PC-3 (cell line): ENCODE measurements at regions not wholly inside any gene's neighbourhood (a gene's known extent, or its start where the extent isn't known, plus 50 kb on each side); places are given as distances from the start of the nearest gene placed in this dataset.

Experiments
- ATAC-seq: fragments of 200-7000 bp; cut with Tn5 transposase; 2 replicates; pipeline ENCODE4 v1.9.1; 2020; ENCODE audit warnings: mild to moderate bottlenecking, moderate library complexity
- BruUV-seq: library from RNA; stranded (reverse); fragments of 400-500 nt; replicated peaks from 2 replicates; lab custom pipeline; 2021; lab: Mats Ljungman, UMichigan
- CTCF ChIA-PET: fragments of 300-600 bp; sonication (Branson Sonifier 250); formaldehyde crosslinking; loops from one replicate; lab custom pipeline; 2022; ENCODE audit warnings: antibody characterized with exemption; lab: Charles Lee
- POLR2A ChIA-PET: fragments of 300-600 bp; sonication (Branson Sonifier 250); formaldehyde crosslinking; loops from one replicate; lab custom pipeline; 2022; ENCODE audit warnings: antibody characterized with exemption; ENCODE audit not compliant: unreplicated experiment; lab: Charles Lee
- DNase-seq: peaks from one replicate; pipeline ENCODE4 v3.0.0-alpha.2; 2015
- H2AFZ ChIP-seq: fragments of 300-600 bp; sonication (generic); 2 replicates; pipeline ENCODE4 v1.6.0; 2016; ENCODE audit warnings: antibody characterized with exemption, low read length
- H3F3A ChIP-seq: fragments of 300-600 bp; sonication (generic); one replicate; pipeline ENCODE4 v1.6.0; 2017; ENCODE audit warnings: antibody characterized with exemption, low read length, control low read depth, mild to moderate bottlenecking; ENCODE audit not compliant: unreplicated experiment
- H3K27ac ChIP-seq: fragments of 300-600 bp; sonication (generic); 2 replicates; pipeline ENCODE4 v1.5.1; 2016; ENCODE audit warnings: mild to moderate bottlenecking, low read length
- H3K27me3 ChIP-seq: fragments of 300-600 bp; sonication (generic); 2 replicates; pipeline ENCODE4 v1.6.1; 2016; ENCODE audit warnings: low read length, mixed read lengths
- H3K36me3 ChIP-seq: fragments of 300-600 bp; sonication (generic); 2 replicates; pipeline ENCODE4 v1.6.1; 2016; ENCODE audit warnings: low read depth, mixed run types, low read length, mixed read lengths
- H3K4me1 ChIP-seq: fragments of 300-600 bp; sonication (generic); 2 replicates; pipeline ENCODE4 v1.5.1; 2016; ENCODE audit warnings: low read length; ENCODE audit not compliant: insufficient read depth
- H3K4me2 ChIP-seq: fragments of 300-600 bp; sonication (generic); 2 replicates; pipeline ENCODE4 v1.6.0; 2016; ENCODE audit warnings: low read length
- H3K4me3 ChIP-seq: fragments of 300-600 bp; sonication (generic); 2 replicates; pipeline ENCODE4 v1.5.1; 2016; ENCODE audit warnings: mild to moderate bottlenecking, low read length, mixed read lengths
- H3K79me2 ChIP-seq: fragments of 300-600 bp; sonication (generic); 2 replicates; pipeline ENCODE4 v1.6.1; 2017; ENCODE audit warnings: low read length, mixed read lengths
- H3K9ac ChIP-seq: fragments of 300-600 bp; sonication (generic); 2 replicates; pipeline ENCODE4 v1.6.0; 2016; ENCODE audit warnings: mild to moderate bottlenecking, low read length
- H3K9me2 ChIP-seq: fragments of 300-600 bp; sonication (generic); replicated peaks from 2 replicates; pipeline ENCODE4 v1.6.1; 2016; ENCODE audit warnings: mixed run types, low read length, mixed read lengths
- H3K9me3 ChIP-seq: fragments of 300-600 bp; sonication (generic); 2 replicates; pipeline ENCODE4 v1.6.1; 2016; ENCODE audit warnings: low read length, mixed read lengths
- H4K20me1 ChIP-seq: fragments of 300-600 bp; sonication (generic); 2 replicates; pipeline ENCODE4 v1.6.1; 2016; ENCODE audit warnings: low read length, mixed read lengths
- EZH2 ChIP-seq: fragments of 300-600 bp; sonication (generic); IDR thresholded peaks from one replicate; pipeline ENCODE4 v1.6.1; 2017; ENCODE audit warnings: antibody characterized with exemption, mild to moderate bottlenecking, low read length; ENCODE audit not compliant: unreplicated experiment
- EZH2phosphoT487 ChIP-seq: fragments of 300-600 bp; sonication (generic); IDR thresholded peaks from 2 replicates; pipeline ENCODE4 v1.6.1; 2018; ENCODE audit warnings: mild to moderate bottlenecking, antibody characterized with exemption, low read length, borderline replicate concordance
- intact Hi-C: fragments of 100-400 bp; cut with micrococcal nuclease; formaldehyde crosslinking; loops from 2 replicates; pipeline ENCODE4 v1.9.0; 2023
- TF ChIP-seq, protein P1 (sequence below): fragments of 300-600 bp; sonication (generic); conservative IDR thresholded peaks from 2 replicates; pipeline ENCODE4 v1.5.1; 2017; ENCODE audit warnings: antibody characterized with exemption, low read depth, mild to moderate bottlenecking, low read length

DNA sequence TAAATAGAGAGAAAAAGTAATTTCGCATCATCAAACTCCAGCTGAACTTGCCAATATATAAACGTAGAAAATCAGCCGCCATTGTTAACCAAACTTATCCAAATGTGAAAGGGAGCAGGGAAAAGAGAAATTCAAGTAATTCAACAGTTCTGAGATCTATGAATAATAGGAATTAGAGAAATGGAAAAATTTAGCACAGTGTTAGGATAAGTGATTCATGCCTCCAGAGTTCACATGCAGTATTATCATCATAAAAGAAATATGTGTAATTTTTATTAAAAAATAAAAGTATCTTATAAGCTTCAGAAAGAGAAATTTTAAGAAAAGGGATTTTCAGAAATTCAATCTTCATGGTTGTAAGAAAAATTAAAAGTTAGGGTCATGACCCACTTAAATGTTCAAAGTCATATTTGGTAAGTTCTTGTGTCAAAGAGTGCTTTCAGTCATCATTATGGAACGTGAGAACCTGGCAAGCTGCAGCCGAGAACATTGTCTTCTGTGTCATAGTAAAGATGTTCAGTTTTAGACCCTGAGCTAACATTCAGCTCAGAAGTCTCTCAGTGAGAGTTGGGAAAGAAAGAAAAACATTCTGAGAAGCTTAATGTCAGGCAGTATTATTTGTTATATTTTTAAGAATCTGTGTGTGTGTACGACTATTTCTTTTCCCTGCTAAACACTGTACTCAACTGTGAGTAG lies 414.3 kb upstream of the RGPD4 start:
- no peak overlapping the region for H3K9ac ChIP-seq
- no peak overlapping the region for H3K4me3 ChIP-seq
- TF ChIP-seq, protein P1, sequence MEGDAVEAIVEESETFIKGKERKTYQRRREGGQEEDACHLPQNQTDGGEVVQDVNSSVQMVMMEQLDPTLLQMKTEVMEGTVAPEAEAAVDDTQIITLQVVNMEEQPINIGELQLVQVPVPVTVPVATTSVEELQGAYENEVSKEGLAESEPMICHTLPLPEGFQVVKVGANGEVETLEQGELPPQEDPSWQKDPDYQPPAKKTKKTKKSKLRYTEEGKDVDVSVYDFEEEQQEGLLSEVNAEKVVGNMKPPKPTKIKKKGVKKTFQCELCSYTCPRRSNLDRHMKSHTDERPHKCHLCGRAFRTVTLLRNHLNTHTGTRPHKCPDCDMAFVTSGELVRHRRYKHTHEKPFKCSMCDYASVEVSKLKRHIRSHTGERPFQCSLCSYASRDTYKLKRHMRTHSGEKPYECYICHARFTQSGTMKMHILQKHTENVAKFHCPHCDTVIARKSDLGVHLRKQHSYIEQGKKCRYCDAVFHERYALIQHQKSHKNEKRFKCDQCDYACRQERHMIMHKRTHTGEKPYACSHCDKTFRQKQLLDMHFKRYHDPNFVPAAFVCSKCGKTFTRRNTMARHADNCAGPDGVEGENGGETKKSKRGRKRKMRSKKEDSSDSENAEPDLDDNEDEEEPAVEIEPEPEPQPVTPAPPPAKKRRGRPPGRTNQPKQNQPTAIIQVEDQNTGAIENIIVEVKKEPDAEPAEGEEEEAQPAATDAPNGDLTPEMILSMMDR, result no peak
- TF ChIP-seq EZH2 (no peak), EZH2phosphoT487 (no peak)
- no peaks in the 10 kb centered on the region for H3F3A ChIP-seq
- intact Hi-C loops, result no loop called here
- H3K9me3 ChIP-seq, result no peaks in the 10 kb centered on the region
- no peak overlapping the region for H2AFZ ChIP-seq
- H3K36me3 ChIP-seq, result no peaks in the 10 kb centered on the region
- H3K4me1 ChIP-seq, result peaks cover 14% of the 10 kb centered on the region
- peak overlapping the region; percentile 31; the same call in 1 of the 2 replicates for H3K4me2 ChIP-seq
- BruUV-seq, result no TSS peak
- H3K27me3 ChIP-seq, result peaks cover 23% of the 10 kb centered on the region
- no peaks in the 10 kb centered on the region for H3K79me2 ChIP-seq
- H3K9me2 ChIP-seq, result no peaks in the 10 kb centered on the region
- peak overlapping the region; percentile 17; the same call in 1 of the 2 replicates for H3K27ac ChIP-seq
- ATAC-seq (no peak), DNase-seq (no peak)
- CTCF ChIA-PET, result no interaction called here
- H4K20me1 ChIP-seq, result no peaks in the 10 kb centered on the region
- POLR2A ChIA-PET, result no interaction called here

- no peaks in the 10 kb centered on the region for H3K9me3 ChIP-seq
- H2AFZ ChIP-seq, result no peak overlapping the region
- DNase-seq (peak; percentile 50), ATAC-seq (no peak)
- no peaks in the 10 kb centered on the region for H4K20me1 ChIP-seq
- no TSS peak for BruUV-seq
- no peaks in the 10 kb centered on the region for H3K36me3 ChIP-seq
- no peak overlapping the region for H3K9ac ChIP-seq
- H3F3A ChIP-seq, result no peaks in the 10 kb centered on the region
- peaks cover 14% of the 10 kb centered on the region for H3K4me1 ChIP-seq
- TF ChIP-seq EZH2 (no peak), EZH2phosphoT487 (no peak)
- TF ChIP-seq, protein P1, result no peak
- peaks cover 25% of the 10 kb centered on the region for H3K27me3 ChIP-seq
- H3K4me3 ChIP-seq, result no peak overlapping the region
- CTCF ChIA-PET, result no interaction called here
- H3K4me2 ChIP-seq, result peak overlapping the region; percentile 31; the same call in 1 of the 2 replicates
- intact Hi-C loops, result no loop called here
- H3K79me2 ChIP-seq, result no peaks in the 10 kb centered on the region
- POLR2A ChIA-PET, result no interaction called here
- H3K27ac ChIP-seq, result peak overlapping the region; percentile 17; the same call in 1 of the 2 replicates
- H3K9me2 ChIP-seq, result no peaks in the 10 kb centered on the region
Observed at GRCh38 chr2:107412981-107413380, 413.7 kb upstream of the RGPD4 start.

DNA sequence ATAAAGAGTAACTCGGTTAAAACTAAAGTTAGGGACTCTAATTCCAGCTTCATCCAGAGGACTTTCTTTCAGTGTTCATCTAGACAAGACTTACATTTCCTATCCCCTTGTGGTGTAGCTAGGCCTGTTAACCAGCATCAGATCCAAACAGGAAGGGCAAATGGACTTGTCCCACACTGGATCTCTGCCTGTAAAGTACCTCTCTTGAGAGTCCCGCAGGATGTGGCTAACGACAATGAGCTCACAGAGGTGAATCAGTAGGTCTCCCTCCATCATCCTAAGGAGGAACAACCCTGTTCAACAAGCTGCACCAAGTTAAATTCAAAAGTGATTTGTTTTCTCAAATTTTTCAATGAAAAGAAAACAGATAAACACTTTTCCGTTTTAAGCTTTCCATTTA lies 412.3 kb upstream of the RGPD4 start:
- Histone ChIP-seq H3K79me2 (no peaks in the 10 kb centered on the region), H3K4me3 (no peak overlapping the region), H3K4me1 (peaks cover 14% of the 10 kb centered on the region), H3K27me3 (peaks cover 31% of the 10 kb centered on the region; the same call in 1 of the 2 replicates), H3K9me3 (no peaks in the 10 kb centered on the region), H3F3A (no peaks in the 10 kb centered on the region), H3K9ac (no peak overlapping the region), H3K9me2 (no peaks in the 10 kb centered on the region), H2AFZ (no peak overlapping the region), H3K27ac (no peak overlapping the region), H3K4me2 (no peak overlapping the region), H3K36me3 (no peaks in the 10 kb centered on the region), H4K20me1 (no peaks in the 10 kb centered on the region)
- ChIA-PET CTCF (no interaction called here), POLR2A (no interaction called here)
- TF ChIP-seq EZH2phosphoT487, result no peak
- TF ChIP-seq EZH2, result no peak
- TF ChIP-seq, protein P1, result no peak
- no peak for ATAC-seq
- no TSS peak for BruUV-seq
- no peak for DNase-seq
- intact Hi-C loops, result no loop called here
